ENCODE measurements at regions not wholly inside any gene's neighbourhood (a gene's known extent, or its start where the extent isn't known, plus 50 kb on each side); places are given as distances from the start of the nearest gene placed in this dataset.

DNA sequence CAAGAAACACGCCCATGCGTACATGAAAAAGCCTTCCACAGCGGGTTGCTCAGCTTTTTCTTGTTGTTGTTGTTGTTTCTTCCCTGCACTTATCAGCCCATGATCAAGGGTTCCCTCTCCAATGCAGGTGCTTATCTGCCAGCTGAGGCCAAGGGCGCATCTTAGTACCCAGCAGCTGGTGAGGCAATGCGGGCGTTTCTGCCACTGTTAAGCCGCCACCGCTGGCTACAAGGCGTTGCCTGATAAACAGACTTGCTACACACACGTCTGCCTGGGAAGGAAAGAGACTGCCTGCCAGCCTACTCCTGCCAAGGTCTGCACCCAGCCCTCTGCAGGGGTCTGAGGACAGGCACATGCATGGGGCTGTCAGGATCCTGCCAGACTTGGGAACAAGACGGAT is 345.9 kb downstream of the BCL11B start:
- TF ChIP-seq JUN (CRISPR knock-in tag; IDR thresholded peaks at IDR 0.05) (no peak), KDM6A (CRISPR knock-in tag; IDR thresholded peaks at IDR 0.05; ENCODE audit: low read depth) (no peak), EZH2 (conservative IDR thresholded peaks at IDR 0.05; ENCODE audit: low read depth, low read length) (no peak), EP300 (IDR thresholded peaks at IDR 0.05; ENCODE audit: low read depth in 2 of 2, low read length in 2 of 2) (no peak), EP300 (CRISPR knock-in tag; IDR thresholded peaks at IDR 0.05; ENCODE audit: borderline replicate concordance) (no peak), SIN3A (IDR thresholded peaks at IDR 0.05; ENCODE audit: borderline replicate concordance, low read depth, low read length) (no peak), PLRG1 (conservative IDR thresholded peaks at IDR 0.05) (no peak), PAX8 (CRISPR knock-in tag; IDR thresholded peaks at IDR 0.05; ENCODE audit: borderline replicate concordance) (no peak), POLR2A (IDR thresholded peaks at IDR 0.05; ENCODE audit: insufficient read depth in 1 of 2, low read depth in 2 of 2, low read length in 2 of 2) (no peak), MAX (IDR thresholded peaks at IDR 0.05) (no peak), PTBP1 (IDR thresholded peaks at IDR 0.05; ENCODE audit: low read depth, low read length, poor library complexity, severe bottlenecking) (no peak)
- TF ChIP-seq, protein P1, sequence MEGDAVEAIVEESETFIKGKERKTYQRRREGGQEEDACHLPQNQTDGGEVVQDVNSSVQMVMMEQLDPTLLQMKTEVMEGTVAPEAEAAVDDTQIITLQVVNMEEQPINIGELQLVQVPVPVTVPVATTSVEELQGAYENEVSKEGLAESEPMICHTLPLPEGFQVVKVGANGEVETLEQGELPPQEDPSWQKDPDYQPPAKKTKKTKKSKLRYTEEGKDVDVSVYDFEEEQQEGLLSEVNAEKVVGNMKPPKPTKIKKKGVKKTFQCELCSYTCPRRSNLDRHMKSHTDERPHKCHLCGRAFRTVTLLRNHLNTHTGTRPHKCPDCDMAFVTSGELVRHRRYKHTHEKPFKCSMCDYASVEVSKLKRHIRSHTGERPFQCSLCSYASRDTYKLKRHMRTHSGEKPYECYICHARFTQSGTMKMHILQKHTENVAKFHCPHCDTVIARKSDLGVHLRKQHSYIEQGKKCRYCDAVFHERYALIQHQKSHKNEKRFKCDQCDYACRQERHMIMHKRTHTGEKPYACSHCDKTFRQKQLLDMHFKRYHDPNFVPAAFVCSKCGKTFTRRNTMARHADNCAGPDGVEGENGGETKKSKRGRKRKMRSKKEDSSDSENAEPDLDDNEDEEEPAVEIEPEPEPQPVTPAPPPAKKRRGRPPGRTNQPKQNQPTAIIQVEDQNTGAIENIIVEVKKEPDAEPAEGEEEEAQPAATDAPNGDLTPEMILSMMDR (CRISPR knock-in tag; IDR thresholded peaks at IDR 0.05), result no peak
- TF ChIP-seq, protein P2, sequence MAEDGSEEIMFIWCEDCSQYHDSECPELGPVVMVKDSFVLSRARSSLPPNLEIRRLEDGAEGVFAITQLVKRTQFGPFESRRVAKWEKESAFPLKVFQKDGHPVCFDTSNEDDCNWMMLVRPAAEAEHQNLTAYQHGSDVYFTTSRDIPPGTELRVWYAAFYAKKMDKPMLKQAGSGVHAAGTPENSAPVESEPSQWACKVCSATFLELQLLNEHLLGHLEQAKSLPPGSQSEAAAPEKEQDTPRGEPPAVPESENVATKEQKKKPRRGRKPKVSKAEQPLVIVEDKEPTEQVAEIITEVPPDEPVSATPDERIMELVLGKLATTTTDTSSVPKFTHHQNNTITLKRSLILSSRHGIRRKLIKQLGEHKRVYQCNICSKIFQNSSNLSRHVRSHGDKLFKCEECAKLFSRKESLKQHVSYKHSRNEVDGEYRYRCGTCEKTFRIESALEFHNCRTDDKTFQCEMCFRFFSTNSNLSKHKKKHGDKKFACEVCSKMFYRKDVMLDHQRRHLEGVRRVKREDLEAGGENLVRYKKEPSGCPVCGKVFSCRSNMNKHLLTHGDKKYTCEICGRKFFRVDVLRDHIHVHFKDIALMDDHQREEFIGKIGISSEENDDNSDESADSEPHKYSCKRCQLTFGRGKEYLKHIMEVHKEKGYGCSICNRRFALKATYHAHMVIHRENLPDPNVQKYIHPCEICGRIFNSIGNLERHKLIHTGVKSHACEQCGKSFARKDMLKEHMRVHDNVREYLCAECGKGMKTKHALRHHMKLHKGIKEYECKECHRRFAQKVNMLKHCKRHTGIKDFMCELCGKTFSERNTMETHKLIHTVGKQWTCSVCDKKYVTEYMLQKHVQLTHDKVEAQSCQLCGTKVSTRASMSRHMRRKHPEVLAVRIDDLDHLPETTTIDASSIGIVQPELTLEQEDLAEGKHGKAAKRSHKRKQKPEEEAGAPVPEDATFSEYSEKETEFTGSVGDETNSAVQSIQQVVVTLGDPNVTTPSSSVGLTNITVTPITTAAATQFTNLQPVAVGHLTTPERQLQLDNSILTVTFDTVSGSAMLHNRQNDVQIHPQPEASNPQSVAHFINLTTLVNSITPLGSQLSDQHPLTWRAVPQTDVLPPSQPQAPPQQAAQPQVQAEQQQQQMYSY (CRISPR knock-in tag; IDR thresholded peaks at IDR 0.05), result no peak

Measured in HepG2 (cell line).